SK-N-MC (cell line): ENCODE measurements at regions not wholly inside any gene's neighbourhood (a gene's known extent, or its start where the extent isn't known, plus 50 kb on each side); places are given as distances from the start of the nearest gene placed in this dataset.

Experiments
- EZH2 ChIP-seq: fragments of 200-600 bp; sonication (generic); IDR thresholded peaks from one replicate; pipeline ENCODE4 v1.6.1; 2017; ENCODE audit warnings: antibody characterized with exemption
- POLR2AphosphoS5 ChIP-seq: IDR thresholded peaks from 2 replicates; pipeline ENCODE4 v1.6.1; 2012; ENCODE audit warnings: mild to moderate bottlenecking, low read depth, low read length, borderline replicate concordance

GRCh38 chr4:103842637-103843239, 123.0 kb upstream of the TACR3 start:
- TF ChIP-seq EZH2 (no peak), POLR2AphosphoS5 (no peak)
